ENCODE measurements at regions not wholly inside any gene's neighbourhood (a gene's known extent, or its start where the extent isn't known, plus 50 kb on each side); places are given as distances from the start of the nearest gene placed in this dataset.

GRCh38 chr12:75703131-75703530, 191.7 kb upstream of the KRR1 start:
- TF ChIP-seq CTCF (IDR thresholded peaks at IDR 0.05) (no peak), EP300 (IDR thresholded peaks at IDR 0.05) (no peak), MYC (IDR thresholded peaks at IDR 0.05; ENCODE audit: borderline replicate concordance, low read length) (no peak), RAD21 (conservative IDR thresholded peaks at IDR 0.05 in 1 of 2, IDR thresholded peaks at IDR 0.05 in 1 of 2) (no peak), SREBF2 (IDR thresholded peaks at IDR 0.05) (no peak), ZSCAN20 (CRISPR knock-in tag; IDR thresholded peaks at IDR 0.05) (no peak), POLR2A (IDR thresholded peaks at IDR 0.05; ENCODE audit: low read length) (no peak), KDM5A (IDR thresholded peaks at IDR 0.05) (no peak), CEBPB (IDR thresholded peaks at IDR 0.05) (no peak), CHD2 (IDR thresholded peaks at IDR 0.05; ENCODE audit: low read length, partially characterized antibody) (no peak)
